ENCODE measurements at regions not wholly inside any gene's neighbourhood (a gene's known extent, or its start where the extent isn't known, plus 50 kb on each side); places are given as distances from the start of the nearest gene placed in this dataset.
A peak's percentile ranks its signal among the peaks of the same experiment; 100 is the strongest.

- no peak overlapping the region for H3K4me3 ChIP-seq (replicated peaks; ENCODE audit: low read depth, low read length)
- TF ChIP-seq CTCF (IDR thresholded peaks at IDR 0.05; ENCODE audit: low read depth, low read length, missing control alignments) = no peak
- no peak for DNase-seq (ENCODE audit: extremely low read depth, low read depth)
Measured at GRCh38 chr7:19464751-19465150, 244.1 kb downstream of the POLR1F start.

GRCh38 chr7:19464241-19464640, 244.6 kb downstream of the POLR1F start:
- no peak for DNase-seq (ENCODE audit: extremely low read depth, low read depth)
- no peak overlapping the region for H3K4me3 ChIP-seq (replicated peaks; ENCODE audit: low read depth, low read length)
- no peak for TF ChIP-seq CTCF (IDR thresholded peaks at IDR 0.05; ENCODE audit: low read depth, low read length, missing control alignments)

- no peak for DNase-seq (ENCODE audit: extremely low read depth, low read depth)
- TF ChIP-seq CTCF (IDR thresholded peaks at IDR 0.05; ENCODE audit: low read depth, low read length, missing control alignments) = no peak
- H3K4me3 ChIP-seq (replicated peaks; ENCODE audit: low read depth, low read length) = no peak overlapping the region
Measured at GRCh38 chr7:19463581-19463980, 245.3 kb downstream of the POLR1F start.

- H3K4me3 ChIP-seq (replicated peaks; ENCODE audit: low read depth, low read length) = no peak overlapping the region
- DNase-seq (ENCODE audit: extremely low read depth, low read depth) = no peak
- no peak for TF ChIP-seq CTCF (IDR thresholded peaks at IDR 0.05; ENCODE audit: low read depth, low read length, missing control alignments)
Measured at GRCh38 chr7:19455623-19456022, 253.2 kb downstream of the POLR1F start.

- no peak overlapping the region for H3K4me3 ChIP-seq (replicated peaks; ENCODE audit: low read depth, low read length)
- no peak for DNase-seq (ENCODE audit: extremely low read depth, low read depth)
- no peak for TF ChIP-seq CTCF (IDR thresholded peaks at IDR 0.05; ENCODE audit: low read depth, low read length, missing control alignments)
Measured at GRCh38 chr7:19448091-19448490, 260.7 kb downstream of the POLR1F start.

- DNase-seq (ENCODE audit: extremely low read depth, low read depth) = peak; percentile 30
- no peak overlapping the region for H3K4me3 ChIP-seq (replicated peaks; ENCODE audit: low read depth, low read length)
- peak; percentile 71 for TF ChIP-seq CTCF (IDR thresholded peaks at IDR 0.05; ENCODE audit: low read depth, low read length, missing control alignments)
Measured at GRCh38 chr7:19442016-19442785, 266.6 kb downstream of the POLR1F start.

GRCh38 chr7:19439517-19439916, 269.3 kb downstream of the POLR1F start:
- no peak overlapping the region for H3K4me3 ChIP-seq (replicated peaks; ENCODE audit: low read depth, low read length)
- no peak for TF ChIP-seq CTCF (IDR thresholded peaks at IDR 0.05; ENCODE audit: low read depth, low read length, missing control alignments)
- DNase-seq (ENCODE audit: extremely low read depth, low read depth) = no peak

All from HFF-Myc (cell line).